ENCODE measurements at regions not wholly inside any gene's neighbourhood (a gene's known extent, or its start where the extent isn't known, plus 50 kb on each side); places are given as distances from the start of the nearest gene placed in this dataset.

DNA sequence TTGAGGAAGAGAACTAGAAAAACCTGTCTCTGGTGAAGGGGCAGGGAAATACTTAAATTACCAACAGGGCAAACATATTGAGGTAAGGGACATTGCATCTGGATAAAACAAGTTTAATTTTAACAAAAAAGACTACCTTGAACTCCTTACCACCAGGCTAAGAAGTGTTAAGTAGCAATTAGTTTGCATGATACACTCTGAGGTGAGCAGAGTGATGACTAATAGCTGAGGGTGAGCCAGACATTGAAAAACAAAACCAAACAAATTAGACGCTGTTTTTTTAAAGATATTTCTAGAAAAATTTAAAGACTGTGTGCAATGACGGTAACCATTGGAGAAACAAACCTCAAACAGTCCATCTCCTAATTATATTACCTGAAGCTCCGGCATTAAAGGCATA lies 105.9 kb downstream of the ANKRD7 start:
- TF ChIP-seq CTCF (IDR thresholded peaks at IDR 0.05) (no peak), ZFX (IDR thresholded peaks at IDR 0.05; ENCODE audit: borderline replicate concordance) (no peak)

Data from 22Rv1 (cell line).